HepG2 (cell line): ENCODE measurements at regions not wholly inside any gene's neighbourhood (a gene's known extent, or its start where the extent isn't known, plus 50 kb on each side); places are given as distances from the start of the nearest gene placed in this dataset.

Source experiments
- ATF3 ChIP-seq: sonication (generic); formaldehyde crosslinking; IDR thresholded peaks from 2 replicates; pipeline ENCODE4 v1.4.0; 2020; ENCODE audit warnings: missing genetic modification reagents
- ATM ChIP-seq: fragments of 450-650 bp; IDR thresholded peaks from 2 replicates; pipeline ENCODE4 v1.7.1; 2017; ENCODE audit warnings: mild to moderate bottlenecking, borderline replicate concordance
- FOXA1 ChIP-seq, 2 experiments: fragments of 450-650 bp in 1 of 2; sonication (generic) in 1 of 2; formaldehyde crosslinking in 1 of 2; IDR thresholded peaks; 2 replicates each; pipeline versions ENCODE4 v1.4.0 to v1.6.1; 2016 to 2020; ENCODE audit warnings: missing genetic modification reagents in 1 of 2
- FOXM1 ChIP-seq: sonication (generic); formaldehyde crosslinking; IDR thresholded peaks from 2 replicates; pipeline ENCODE4 v1.5.0; 2020; ENCODE audit warnings: missing genetic modification reagents
- GATA4 ChIP-seq: sonication (generic); IDR thresholded peaks from 2 replicates; pipeline ENCODE4 v1.6.1; 2016; ENCODE audit warnings: antibody characterized with exemption, low read depth, borderline replicate concordance
- HNRNPLL ChIP-seq: fragments of 200-400 bp; formaldehyde crosslinking; IDR thresholded peaks from 2 replicates; pipeline ENCODE4 v1.6.1; 2017; ENCODE audit warnings: mild to moderate bottlenecking, low read depth, low read length; ENCODE audit not compliant: poor library complexity, severe bottlenecking
- HNRNPUL1 ChIP-seq: fragments of 200-400 bp; formaldehyde crosslinking; IDR thresholded peaks from 2 replicates; pipeline ENCODE4 v1.6.1; 2017; ENCODE audit warnings: low read depth, mild to moderate bottlenecking, low read length, moderate library complexity
- KLF13 ChIP-seq: sonication (generic); formaldehyde crosslinking; IDR thresholded peaks from 2 replicates; pipeline ENCODE4 v1.4.0; 2020; ENCODE audit warnings: mild to moderate bottlenecking, missing genetic modification reagents
- NCOA5 ChIP-seq: sonication (generic); formaldehyde crosslinking; IDR thresholded peaks from 2 replicates; pipeline ENCODE4 v1.4.0; 2020; ENCODE audit warnings: missing genetic modification reagents
- TAF1 ChIP-seq: sonication (generic); formaldehyde crosslinking; IDR thresholded peaks from 2 replicates; pipeline ENCODE4 v1.4.0; 2020; ENCODE audit warnings: missing genetic modification reagents
- TAF15 ChIP-seq: fragments of 200-400 bp; formaldehyde crosslinking; IDR thresholded peaks from one replicate; pipeline ENCODE4 v1.6.1; 2018; ENCODE audit warnings: mild to moderate bottlenecking, low read depth, low read length; ENCODE audit not compliant: poor library complexity, severe bottlenecking
- TBX3 ChIP-seq: fragments of 450-650 bp; IDR thresholded peaks from 2 replicates; pipeline ENCODE4 v1.6.1; 2017; ENCODE audit warnings: antibody characterized with exemption, mild to moderate bottlenecking, inconsistent platforms, borderline replicate concordance
- TMF1 ChIP-seq: sonication (generic); formaldehyde crosslinking; IDR thresholded peaks from 2 replicates; pipeline ENCODE4 v1.8.1; 2022; ENCODE audit warnings: low read depth, missing genetic modification reagents
- ZBTB25 ChIP-seq: IDR thresholded peaks from 2 replicates; pipeline ENCODE4 v1.6.1; 2018; ENCODE audit warnings: missing genetic modification reagents
- ZMAT5 ChIP-seq: sonication (generic); formaldehyde crosslinking; IDR thresholded peaks from 2 replicates; pipeline ENCODE4 v1.5.0; 2020; ENCODE audit warnings: mild to moderate bottlenecking, low read depth, missing genetic modification reagents, borderline replicate concordance
- ZNF224 ChIP-seq: sonication (generic); formaldehyde crosslinking; IDR thresholded peaks from 2 replicates; pipeline ENCODE4 v1.5.0; 2020; ENCODE audit warnings: mild to moderate bottlenecking, missing genetic modification reagents
- ZNF225 ChIP-seq: sonication (generic); formaldehyde crosslinking; IDR thresholded peaks from 2 replicates; pipeline ENCODE4 v1.4.0; 2020; ENCODE audit warnings: mild to moderate bottlenecking, missing genetic modification reagents
- ZNF687 ChIP-seq: sonication (generic); formaldehyde crosslinking; IDR thresholded peaks from 2 replicates; pipeline ENCODE4 v1.5.1; 2020; ENCODE audit warnings: mild to moderate bottlenecking, missing genetic modification reagents, moderate library complexity
- ZNF713 ChIP-seq: sonication (generic); formaldehyde crosslinking; IDR thresholded peaks from 2 replicates; pipeline ENCODE4 v1.4.0; 2020; ENCODE audit warnings: mild to moderate bottlenecking, missing genetic modification reagents
- ZNF788 ChIP-seq: sonication (generic); formaldehyde crosslinking; IDR thresholded peaks from 2 replicates; pipeline ENCODE4 v1.5.0; 2020; ENCODE audit warnings: mild to moderate bottlenecking, missing genetic modification reagents, borderline replicate concordance
- ZNF816 ChIP-seq: sonication (generic); formaldehyde crosslinking; IDR thresholded peaks from 2 replicates; pipeline ENCODE4 v1.8.0; 2022; ENCODE audit warnings: missing genetic modification reagents, mild to moderate bottlenecking, borderline replicate concordance
- TF ChIP-seq, protein P1 (sequence below): sonication (generic); formaldehyde crosslinking; IDR thresholded peaks from 2 replicates; pipeline ENCODE4 v1.8.0; 2023; ENCODE audit warnings: mild to moderate bottlenecking, missing genetic modification reagents
- TF ChIP-seq, protein P2 (sequence below): IDR thresholded peaks from 2 replicates; pipeline ENCODE4 v1.6.1; 2016; ENCODE audit warnings: missing compliant biosample characterization, missing genetic modification reagents, borderline replicate concordance

DNA sequence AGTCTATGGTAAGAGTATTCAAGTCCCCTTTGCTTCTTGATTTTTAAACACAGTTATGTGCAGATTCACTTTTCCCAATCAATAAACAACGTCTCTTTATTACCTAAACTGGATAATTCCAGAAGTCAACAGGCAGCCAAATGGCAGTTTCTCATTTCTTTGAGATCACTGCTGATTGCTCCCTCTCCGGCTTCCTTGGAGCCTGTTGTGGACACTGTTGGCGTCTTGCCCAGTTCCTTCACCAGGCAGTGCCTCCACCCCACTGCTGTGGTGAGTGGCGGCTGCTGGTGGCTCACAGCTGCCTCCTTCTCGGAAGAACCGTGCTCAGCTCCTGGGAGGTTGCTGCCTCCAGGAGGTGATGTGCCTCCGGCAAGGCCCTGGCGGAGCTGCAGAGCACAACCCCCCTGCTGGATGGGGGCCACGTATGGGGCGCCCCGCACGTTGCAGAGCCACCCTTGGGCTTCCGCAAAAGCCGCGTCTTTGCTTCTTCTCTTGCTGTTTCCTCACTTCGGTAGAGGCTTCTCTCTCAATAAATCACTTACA is 105.1 kb upstream of the CNKSR3 start (continued):
- TF ChIP-seq ATF3 (no peak), FOXM1 (CRISPR knock-in tag) (no peak), KLF13 (CRISPR knock-in tag) (no peak), TBX3 (no peak), GATA4 (no peak), ZNF225 (no peak), ZNF713 (CRISPR knock-in tag) (no peak), ZNF687 (CRISPR knock-in tag) (peak; percentile 42; the same call in 1 of the 2 replicates), ATM (no peak), TAF15 (no peak), HNRNPLL (peak; percentile 44), NCOA5 (CRISPR knock-in tag) (no peak), ZNF788 (no peak), TAF1 (CRISPR knock-in tag) (no peak), FOXA1 (IDR thresholded peaks at IDR 0.05) (no peak), FOXA1 (CRISPR knock-in tag; IDR thresholded peaks at IDR 0.05) (peak; percentile 14; the same call in 1 of the 2 replicates), ZMAT5 (CRISPR knock-in tag) (no peak), ZNF816 (CRISPR knock-in tag) (no peak), ZBTB25 (no peak), ZNF224 (no peak), TMF1 (CRISPR knock-in tag) (no peak), HNRNPUL1 (no peak)
- TF ChIP-seq, protein P1, sequence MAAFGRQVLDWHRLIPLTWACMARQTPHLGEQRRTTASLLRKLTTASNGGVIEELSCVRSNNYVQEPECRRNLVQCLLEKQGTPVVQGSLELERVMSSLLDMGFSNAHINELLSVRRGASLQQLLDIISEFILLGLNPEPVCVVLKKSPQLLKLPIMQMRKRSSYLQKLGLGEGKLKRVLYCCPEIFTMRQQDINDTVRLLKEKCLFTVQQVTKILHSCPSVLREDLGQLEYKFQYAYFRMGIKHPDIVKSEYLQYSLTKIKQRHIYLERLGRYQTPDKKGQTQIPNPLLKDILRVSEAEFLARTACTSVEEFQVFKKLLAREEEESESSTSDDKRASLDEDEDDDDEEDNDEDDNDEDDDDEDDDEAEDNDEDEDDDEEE (CRISPR knock-in tag), result no peak
- TF ChIP-seq, protein P2, sequence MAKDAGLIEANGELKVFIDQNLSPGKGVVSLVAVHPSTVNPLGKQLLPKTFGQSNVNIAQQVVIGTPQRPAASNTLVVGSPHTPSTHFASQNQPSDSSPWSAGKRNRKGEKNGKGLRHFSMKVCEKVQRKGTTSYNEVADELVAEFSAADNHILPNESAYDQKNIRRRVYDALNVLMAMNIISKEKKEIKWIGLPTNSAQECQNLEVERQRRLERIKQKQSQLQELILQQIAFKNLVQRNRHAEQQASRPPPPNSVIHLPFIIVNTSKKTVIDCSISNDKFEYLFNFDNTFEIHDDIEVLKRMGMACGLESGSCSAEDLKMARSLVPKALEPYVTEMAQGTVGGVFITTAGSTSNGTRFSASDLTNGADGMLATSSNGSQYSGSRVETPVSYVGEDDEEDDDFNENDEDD (CRISPR knock-in tag), result no peak
